Omental fat pad (tissue), 3 donors: ENCODE measurements at regions not wholly inside any gene's neighbourhood (a gene's known extent, or its start where the extent isn't known, plus 50 kb on each side); places are given as distances from the start of the nearest gene placed in this dataset.

Source experiments
- ATAC-seq: fragments of 150-250 bp; one replicate; pipeline ENCODE4 v1.9.1; 2016; ENCODE audit warnings: mild to moderate bottlenecking, moderate library complexity; ENCODE audit not compliant: low FRiP score
- DNase-seq: peaks from one replicate; pipeline ENCODE4 v3.0.0-alpha.2; 2019; ENCODE audit warnings: low spot score
- TF ChIP-seq, protein P1 (sequence below), 3 donors: fragments of 450-650 bp; IDR thresholded peaks; one replicate each; pipeline ENCODE4 v1.5.1; 2016 to 2017; ENCODE audit warnings: antibody characterized with exemption in 3 of 3, mild to moderate bottlenecking in 3 of 3, moderate library complexity in 2 of 3

DNA sequence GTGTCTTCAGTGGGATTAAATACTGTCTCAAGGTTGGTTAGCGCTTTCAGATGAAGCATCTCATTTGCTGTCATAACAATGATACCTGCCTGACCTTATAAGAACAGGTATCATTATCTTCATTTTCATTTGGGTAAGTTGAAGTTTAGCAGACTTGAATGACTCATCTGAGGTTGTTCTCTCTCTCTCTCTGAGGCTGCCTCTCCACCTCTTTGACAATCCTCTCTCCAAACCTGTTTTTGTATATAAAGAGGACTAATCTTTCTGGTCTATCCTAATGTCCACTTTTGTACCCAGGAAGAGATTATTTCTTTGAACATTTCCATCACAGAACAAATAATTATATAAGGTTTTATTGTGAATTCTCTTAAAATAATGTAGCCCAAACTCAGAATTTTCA is 291.4 kb downstream of the KLF6 start:
- ATAC-seq, result no peak
- no peak for DNase-seq
- TF ChIP-seq, protein P1, sequence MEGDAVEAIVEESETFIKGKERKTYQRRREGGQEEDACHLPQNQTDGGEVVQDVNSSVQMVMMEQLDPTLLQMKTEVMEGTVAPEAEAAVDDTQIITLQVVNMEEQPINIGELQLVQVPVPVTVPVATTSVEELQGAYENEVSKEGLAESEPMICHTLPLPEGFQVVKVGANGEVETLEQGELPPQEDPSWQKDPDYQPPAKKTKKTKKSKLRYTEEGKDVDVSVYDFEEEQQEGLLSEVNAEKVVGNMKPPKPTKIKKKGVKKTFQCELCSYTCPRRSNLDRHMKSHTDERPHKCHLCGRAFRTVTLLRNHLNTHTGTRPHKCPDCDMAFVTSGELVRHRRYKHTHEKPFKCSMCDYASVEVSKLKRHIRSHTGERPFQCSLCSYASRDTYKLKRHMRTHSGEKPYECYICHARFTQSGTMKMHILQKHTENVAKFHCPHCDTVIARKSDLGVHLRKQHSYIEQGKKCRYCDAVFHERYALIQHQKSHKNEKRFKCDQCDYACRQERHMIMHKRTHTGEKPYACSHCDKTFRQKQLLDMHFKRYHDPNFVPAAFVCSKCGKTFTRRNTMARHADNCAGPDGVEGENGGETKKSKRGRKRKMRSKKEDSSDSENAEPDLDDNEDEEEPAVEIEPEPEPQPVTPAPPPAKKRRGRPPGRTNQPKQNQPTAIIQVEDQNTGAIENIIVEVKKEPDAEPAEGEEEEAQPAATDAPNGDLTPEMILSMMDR (IDR thresholded peaks at IDR 0.05), result no peak

DNA sequence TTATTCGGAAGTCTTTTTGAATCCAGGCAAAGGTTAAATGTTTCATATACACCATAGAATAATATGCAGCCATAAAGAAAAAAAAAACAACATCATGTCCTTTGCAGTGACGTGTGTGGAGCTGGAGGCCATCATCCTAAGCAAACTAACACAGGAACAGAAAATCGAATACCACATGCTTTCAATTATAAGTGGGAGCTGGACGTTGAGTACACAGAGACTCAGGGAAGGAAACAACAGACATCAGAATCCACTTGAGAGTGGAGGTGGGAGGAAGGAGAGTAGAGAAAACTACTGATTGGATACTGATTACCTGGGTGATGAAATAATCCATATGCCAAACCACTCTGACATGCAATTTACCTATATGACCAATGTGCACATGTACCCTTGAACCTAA is 293.4 kb downstream of the KLF6 start:
- ATAC-seq (no peak), DNase-seq (no peak)
- TF ChIP-seq, protein P1 (IDR thresholded peaks at IDR 0.05), result no peak

DNA sequence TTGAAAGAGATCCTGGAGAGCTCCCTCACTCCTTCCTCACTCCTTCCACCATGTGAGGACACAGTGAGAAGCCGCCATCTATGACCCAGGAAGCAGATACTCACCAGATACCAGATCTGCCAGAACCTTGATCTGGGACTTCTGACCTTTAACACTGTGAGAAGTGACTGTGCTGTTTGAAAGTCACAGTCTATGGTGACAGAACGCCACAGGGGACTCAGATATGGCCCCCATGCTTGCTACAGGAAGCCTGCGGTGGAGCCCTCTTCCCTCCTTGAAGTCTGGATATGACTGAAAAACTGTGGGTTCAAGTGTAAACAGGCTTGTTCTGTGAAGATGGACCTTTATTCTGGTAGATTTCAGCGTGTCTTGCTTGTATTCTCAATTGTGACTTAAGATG is 297.8 kb downstream of the KLF6 start:
- TF ChIP-seq, protein P1 (IDR thresholded peaks at IDR 0.05), result no peak
- DNase-seq, result no peak
- no peak for ATAC-seq

DNA sequence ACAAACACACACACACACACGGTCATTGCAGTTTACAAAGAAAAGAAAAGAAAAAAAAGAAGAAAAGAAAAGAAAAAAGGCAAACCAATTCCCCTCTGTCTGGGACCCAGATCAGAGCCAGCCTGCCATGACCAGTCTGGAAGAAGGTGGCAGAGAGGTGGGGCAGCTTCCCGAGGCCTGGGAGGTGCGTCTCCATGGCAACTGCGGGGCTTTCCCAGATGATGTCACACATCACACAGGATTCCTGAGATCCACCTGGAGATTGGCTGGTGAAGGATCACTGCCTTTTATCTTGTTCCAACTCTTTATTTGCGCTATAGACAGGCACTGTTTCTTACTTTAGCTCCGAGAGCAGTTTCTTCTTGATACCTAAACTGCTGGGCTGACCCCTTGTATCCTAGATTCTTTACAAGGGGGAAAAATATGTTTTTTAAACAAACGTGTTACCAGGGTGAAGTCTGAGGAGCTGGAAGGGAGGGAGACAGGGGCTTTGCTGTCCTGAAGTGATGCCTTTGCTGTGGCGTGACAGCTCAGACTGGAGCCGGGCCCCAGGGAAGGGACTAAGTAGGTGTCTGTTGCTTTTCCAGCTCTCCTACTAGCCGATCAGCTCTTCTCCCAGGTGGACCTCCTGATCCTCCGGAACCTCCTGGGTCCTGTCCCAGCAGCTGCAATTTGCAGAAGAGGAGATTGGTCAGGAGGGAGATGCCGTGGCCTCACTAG is 298.5 kb downstream of the KLF6 start:
- peak; percentile 69 for ATAC-seq
- TF ChIP-seq, protein P1 (IDR thresholded peaks at IDR 0.05), result no peak

DNA sequence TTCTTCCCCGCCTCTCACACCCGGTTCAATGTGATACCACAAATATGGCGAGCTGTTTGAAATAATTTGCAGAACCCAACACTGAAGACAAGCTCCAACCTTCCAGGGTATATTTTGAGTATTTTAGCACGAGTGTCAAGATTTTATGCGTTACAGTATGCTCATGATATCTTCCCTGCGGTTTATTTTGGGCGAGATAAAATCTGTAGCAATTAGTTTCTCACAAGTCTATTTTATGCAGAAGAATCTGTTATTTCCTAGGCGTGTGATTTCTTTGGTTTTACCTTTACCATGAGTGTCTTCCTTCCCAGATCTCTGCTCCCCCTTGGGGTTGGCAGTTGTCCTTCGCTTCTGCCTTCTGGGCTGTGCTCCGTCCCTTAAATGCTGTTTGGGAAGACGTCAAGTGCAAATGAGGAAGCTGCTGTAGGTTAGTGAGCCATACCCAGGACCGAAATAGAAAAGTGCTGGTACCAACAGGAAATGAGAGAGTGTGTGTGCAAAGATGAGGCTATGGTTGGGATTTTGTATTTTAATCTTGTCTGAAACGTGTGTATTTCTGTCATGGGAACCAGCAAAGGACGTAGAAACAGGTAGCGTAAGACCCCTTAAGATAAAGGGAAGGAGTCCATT is 299.8 kb downstream of the KLF6 start:
- no peak for ATAC-seq
- no peak for DNase-seq
- TF ChIP-seq, protein P1 (IDR thresholded peaks at IDR 0.05), result no peak

More for the DNA sequence above, 298.5 kb downstream of the KLF6 start:
- no peak for DNase-seq

DNA sequence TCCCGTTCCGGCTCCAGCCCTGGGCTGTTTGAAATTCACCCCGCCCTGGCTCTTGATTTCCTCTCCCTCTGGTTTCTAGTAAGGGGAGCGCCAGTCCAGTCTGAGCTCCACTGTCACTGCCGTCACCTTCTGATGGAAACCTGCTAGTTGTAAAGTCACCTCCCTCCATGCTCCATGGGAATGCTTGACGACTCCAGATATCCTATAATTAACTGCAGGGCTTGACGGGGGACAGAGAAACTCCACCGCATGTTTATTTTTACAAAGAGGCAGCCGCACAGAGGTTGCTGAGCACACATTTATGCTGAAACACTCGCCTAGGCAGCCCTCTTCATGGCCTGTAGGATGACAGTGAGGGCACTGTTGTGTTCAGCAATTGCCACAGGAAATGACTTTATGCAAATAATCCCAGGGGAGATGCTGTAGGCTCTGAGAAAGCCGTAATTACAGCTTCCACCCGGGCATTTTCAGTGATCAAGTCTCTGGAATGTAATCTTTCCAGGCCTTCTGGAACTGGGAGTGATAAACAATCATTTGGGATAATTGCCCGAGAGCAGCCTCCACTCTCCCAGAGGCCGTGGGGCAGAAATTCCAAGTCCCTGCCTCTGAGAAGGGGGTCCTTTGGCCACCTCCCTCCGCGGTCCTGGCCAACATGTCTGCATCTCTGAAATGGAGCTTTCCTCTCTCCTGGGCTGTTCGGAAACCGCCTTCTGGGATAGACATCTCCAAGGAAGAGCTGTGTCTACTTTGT is 300.5 kb downstream of the KLF6 start:
- DNase-seq (no peak), ATAC-seq (no peak)
- TF ChIP-seq, protein P1 (IDR thresholded peaks at IDR 0.05), result no peak
